OCI-LY7 (cell line): ENCODE measurements at regions not wholly inside any gene's neighbourhood (a gene's known extent, or its start where the extent isn't known, plus 50 kb on each side); places are given as distances from the start of the nearest gene placed in this dataset.

Experiments used
- BruUV-seq: library from RNA; stranded (reverse); fragments of 400-500 nt; replicated peaks from 2 replicates; lab custom pipeline; 2021; lab: Mats Ljungman, UMichigan
- CTCF ChIA-PET: fragments of 300-600 bp; sonication (Branson Sonifier 250); formaldehyde crosslinking; loops from one replicate; lab custom pipeline; 2022; ENCODE audit warnings: antibody characterized with exemption; ENCODE audit not compliant: unreplicated experiment; lab: Charles Lee
- POLR2A ChIA-PET: fragments of 300-600 bp; sonication (Branson Sonifier 250); formaldehyde crosslinking; loops from one replicate; lab custom pipeline; 2022; ENCODE audit warnings: antibody characterized with exemption; lab: Charles Lee
- DNase-seq: peaks from one replicate; pipeline ENCODE4 v3.0.0-alpha.2; 2015; ENCODE audit warnings: low spot score
- H2AFZ ChIP-seq: fragments of 200-600 bp; sonication (generic), shearing (Covaris generic); 2 replicates; pipeline ENCODE4 v1.6.1; 2014; ENCODE audit warnings: mild to moderate bottlenecking, antibody characterized with exemption, low read length, moderate library complexity
- H3K27ac ChIP-seq: fragments of 200-600 bp; sonication (generic); 2 replicates; pipeline ENCODE4 v1.5.1; 2014; ENCODE audit warnings: mixed run types, low read depth, mild to moderate bottlenecking, moderate library complexity, low read length, inconsistent platforms; ENCODE audit not compliant: poor library complexity, severe bottlenecking
- H3K36me3 ChIP-seq: fragments of 200-600 bp; sonication (generic); 2 replicates; pipeline ENCODE4 v1.6.1; 2014; ENCODE audit warnings: mild to moderate bottlenecking, antibody characterized with exemption, low read length, moderate library complexity, mixed read lengths; ENCODE audit not compliant: insufficient read depth
- H3K4me1 ChIP-seq: fragments of 200-600 bp; sonication (generic); 2 replicates; pipeline ENCODE4 v1.5.1; 2014; ENCODE audit warnings: mild to moderate bottlenecking, low read length; ENCODE audit not compliant: insufficient read depth, poor library complexity, severe bottlenecking
- H3K4me2 ChIP-seq: fragments of 200-600 bp; sonication (generic); 2 replicates; pipeline ENCODE4 v1.6.1; 2014; ENCODE audit warnings: mild to moderate bottlenecking, low read length
- H3K4me3 ChIP-seq: fragments of 200-600 bp; sonication (generic); 2 replicates; pipeline ENCODE4 v1.5.1; 2014; ENCODE audit warnings: mild to moderate bottlenecking, low read depth, low read length; ENCODE audit not compliant: poor library complexity, severe bottlenecking
- H3K79me2 ChIP-seq: fragments of 200-600 bp; sonication (generic); 2 replicates; pipeline ENCODE4 v1.6.1; 2016; ENCODE audit warnings: low read depth, mild to moderate bottlenecking, low read length, moderate library complexity, mixed read lengths; ENCODE audit not compliant: insufficient read depth
- H3K9me2 ChIP-seq: fragments of 200-600 bp; sonication (generic); 2 replicates; pipeline ENCODE4 v1.6.1; 2016; ENCODE audit warnings: mild to moderate bottlenecking, low read length, mixed read lengths; ENCODE audit not compliant: insufficient read depth
- H3K9me3 ChIP-seq: fragments of 200-600 bp; sonication (generic); 2 replicates; pipeline ENCODE4 v1.6.1; 2014; ENCODE audit warnings: mild to moderate bottlenecking, mixed run types, low read length, mixed read lengths
- H4K20me1 ChIP-seq: fragments of 200-600 bp; sonication (generic); 2 replicates; pipeline ENCODE4 v1.6.1; 2014; ENCODE audit warnings: mild to moderate bottlenecking, antibody characterized with exemption, low read length, moderate library complexity, mixed read lengths; ENCODE audit not compliant: insufficient read depth
- CTCF ChIP-seq: fragments of 200-600 bp; sonication (generic); conservative IDR thresholded peaks from 2 replicates; pipeline ENCODE4 v1.5.1; 2014; ENCODE audit warnings: mild to moderate bottlenecking, antibody characterized with exemption, low read length, moderate library complexity, mixed read lengths
- EZH2phosphoT487 ChIP-seq: fragments of 200-600 bp; sonication (generic); IDR thresholded peaks from 2 replicates; pipeline ENCODE4 v1.6.1; 2018; ENCODE audit warnings: low read depth, borderline replicate concordance, mild to moderate bottlenecking, mixed run types, antibody characterized with exemption, low read length, moderate library complexity, mixed read lengths
- intact Hi-C: fragments of 100-400 bp; cut with micrococcal nuclease; formaldehyde crosslinking; loops from one replicate; pipeline ENCODE4 v1.10.0; 2022; ENCODE audit not compliant: unreplicated experiment

- Histone ChIP-seq H3K4me3 (no peak overlapping the region), H3K79me2 (no peaks in the 10 kb centered on the region), H3K9me3 (no peaks in the 10 kb centered on the region), H3K4me1 (no peaks in the 10 kb centered on the region), H4K20me1 (no peaks in the 10 kb centered on the region), H2AFZ (no peak overlapping the region), H3K4me2 (no peak overlapping the region), H3K36me3 (no peaks in the 10 kb centered on the region), H3K9me2 (no peaks in the 10 kb centered on the region), H3K27ac (no peak overlapping the region)
- ChIA-PET POLR2A (no interaction called here), CTCF (no interaction called here)
- DNase-seq, result no peak
- TF ChIP-seq EZH2phosphoT487, result no peak
- TF ChIP-seq CTCF, result no peak
- no TSS peak for BruUV-seq
- intact Hi-C loops, result no loop called here
These were observed 330.3 kb downstream of the TRIM36 start for GRCh38 chr5:114839360-114839759.

- no TSS peak for BruUV-seq
- H3K9me3 ChIP-seq, result no peaks in the 10 kb centered on the region
- no peak overlapping the region for H3K4me2 ChIP-seq
- POLR2A ChIA-PET, result no interaction called here
- H4K20me1 ChIP-seq, result no peaks in the 10 kb centered on the region
- no peak overlapping the region for H3K27ac ChIP-seq
- no peaks in the 10 kb centered on the region for H3K9me2 ChIP-seq
- intact Hi-C loops, result no loop called here
- H3K79me2 ChIP-seq, result no peaks in the 10 kb centered on the region
- H3K4me1 ChIP-seq, result no peaks in the 10 kb centered on the region
- H2AFZ ChIP-seq, result no peak overlapping the region
- CTCF ChIA-PET, result no interaction called here
- H3K4me3 ChIP-seq, result no peak overlapping the region
- H3K36me3 ChIP-seq, result no peaks in the 10 kb centered on the region
- TF ChIP-seq CTCF, result no peak
- no peak for TF ChIP-seq EZH2phosphoT487
- DNase-seq, result no peak
These were observed 330.8 kb downstream of the TRIM36 start for GRCh38 chr5:114838937-114839336.

GRCh38 chr5:114830114-114830513, 339.6 kb downstream of the TRIM36 start:
- Histone ChIP-seq H3K79me2 (no peaks in the 10 kb centered on the region), H3K4me1 (no peaks in the 10 kb centered on the region), H3K36me3 (no peaks in the 10 kb centered on the region), H3K27ac (no peak overlapping the region), H3K9me2 (no peaks in the 10 kb centered on the region), H2AFZ (no peak overlapping the region), H4K20me1 (no peaks in the 10 kb centered on the region), H3K4me3 (no peak overlapping the region), H3K4me2 (no peak overlapping the region), H3K9me3 (no peaks in the 10 kb centered on the region)
- CTCF ChIA-PET, result no interaction called here
- no TSS peak for BruUV-seq
- TF ChIP-seq CTCF (no peak), EZH2phosphoT487 (no peak)
- DNase-seq, result no peak
- POLR2A ChIA-PET, result interaction anchor here (1.2 kb wide), 1 partner anchor 8 kb away, joined by 3 read pairs; no protein-coding TSS in a partner anchor
- intact Hi-C loops, result no loop called here
